HEK293 (cell line): ENCODE measurements at regions not wholly inside any gene's neighbourhood (a gene's known extent, or its start where the extent isn't known, plus 50 kb on each side); places are given as distances from the start of the nearest gene placed in this dataset.

Experiments
- BCL11B ChIP-seq: fragments of 450-650 bp; formaldehyde crosslinking; IDR thresholded peaks from 2 replicates; pipeline ENCODE4 v1.5.1; 2016; ENCODE audit warnings: low read depth, missing biosample characterization, missing genetic modification characterization
- CTCF ChIP-seq: fragments of 450-650 bp; formaldehyde crosslinking; IDR thresholded peaks from 2 replicates; pipeline ENCODE4 v1.5.1; 2016; ENCODE audit warnings: missing biosample characterization, missing genetic modification characterization
- SP7 ChIP-seq: fragments of 450-650 bp; formaldehyde crosslinking; IDR thresholded peaks from 2 replicates; pipeline ENCODE4 v1.5.1; 2016; ENCODE audit warnings: missing biosample characterization, missing genetic modification characterization
- ZBTB7A ChIP-seq: fragments of 450-650 bp; formaldehyde crosslinking; IDR thresholded peaks from 2 replicates; pipeline ENCODE4 v1.5.1; 2016; ENCODE audit warnings: low read depth, missing biosample characterization, missing genetic modification characterization
- ZNF184 ChIP-seq: fragments of 450-650 bp; IDR thresholded peaks from 2 replicates; pipeline ENCODE4 v1.5.1; 2018; ENCODE audit warnings: missing biosample characterization, mild to moderate bottlenecking, missing genetic modification characterization
- ZNF510 ChIP-seq: fragments of 450-650 bp; formaldehyde crosslinking; IDR thresholded peaks from 2 replicates; pipeline ENCODE4 v1.5.1; 2018; ENCODE audit warnings: mild to moderate bottlenecking, missing genetic modification characterization, missing biosample characterization; ENCODE audit not compliant: insufficient replicate concordance
- ZNF560 ChIP-seq: fragments of 450-650 bp; formaldehyde crosslinking; IDR thresholded peaks from 2 replicates; pipeline ENCODE4 v1.5.1; 2017; ENCODE audit warnings: missing biosample characterization, missing genetic modification characterization, borderline replicate concordance
- ZNF777 ChIP-seq: fragments of 450-650 bp; formaldehyde crosslinking; IDR thresholded peaks from 2 replicates; pipeline ENCODE4 v1.5.1; 2017; ENCODE audit warnings: missing biosample characterization, missing genetic modification characterization, borderline replicate concordance
- ZSCAN16 ChIP-seq: fragments of 450-650 bp; formaldehyde crosslinking; IDR thresholded peaks from 2 replicates; pipeline ENCODE4 v1.5.1; 2016; ENCODE audit warnings: missing biosample characterization, missing genetic modification characterization
- TF ChIP-seq, protein P1 (sequence below): IDR thresholded peaks from 2 replicates; pipeline ENCODE4 v1.6.1; 2011; ENCODE audit warnings: mild to moderate bottlenecking, low read depth, low read length, borderline replicate concordance

- TF ChIP-seq BCL11B (tag by site-specific recombination) = no peak
- no peak for TF ChIP-seq ZBTB7A (tag by site-specific recombination)
- TF ChIP-seq CTCF (tag by site-specific recombination) = no peak
- no peak for TF ChIP-seq ZNF510 (tag by site-specific recombination)
- TF ChIP-seq ZNF777 = no peak
- TF ChIP-seq SP7 (tag by site-specific recombination) = no peak
- no peak for TF ChIP-seq ZNF184 (tag by site-specific recombination)
- TF ChIP-seq, protein P1, sequence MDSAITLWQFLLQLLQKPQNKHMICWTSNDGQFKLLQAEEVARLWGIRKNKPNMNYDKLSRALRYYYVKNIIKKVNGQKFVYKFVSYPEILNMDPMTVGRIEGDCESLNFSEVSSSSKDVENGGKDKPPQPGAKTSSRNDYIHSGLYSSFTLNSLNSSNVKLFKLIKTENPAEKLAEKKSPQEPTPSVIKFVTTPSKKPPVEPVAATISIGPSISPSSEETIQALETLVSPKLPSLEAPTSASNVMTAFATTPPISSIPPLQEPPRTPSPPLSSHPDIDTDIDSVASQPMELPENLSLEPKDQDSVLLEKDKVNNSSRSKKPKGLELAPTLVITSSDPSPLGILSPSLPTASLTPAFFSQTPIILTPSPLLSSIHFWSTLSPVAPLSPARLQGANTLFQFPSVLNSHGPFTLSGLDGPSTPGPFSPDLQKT = no peak
- TF ChIP-seq ZSCAN16 (tag by site-specific recombination) = no peak
- no peak for TF ChIP-seq ZNF560
Measured at GRCh38 chr4:79798047-79798446, 275.0 kb downstream of the ANTXR2 start.
